GM23338 (cell line): ENCODE measurements at regions not wholly inside any gene's neighbourhood (a gene's known extent, or its start where the extent isn't known, plus 50 kb on each side); places are given as distances from the start of the nearest gene placed in this dataset.
"Not testable (repeated sequence)": the region's sequence is repeated elsewhere in the genome, so short reads cannot be mapped to it uniquely, and the experiment has no call there.

ENCODE experiments used
- ATAC-seq: fragments of 200-7000 bp; cut with Tn5 transposase; 3 replicates; pipeline ENCODE4 v1.9.1; 2020
- DNase-seq: peaks from one replicate; pipeline ENCODE4 v3.0.0-alpha.2; 2015; ENCODE audit warnings: low spot score
- H2AFZ ChIP-seq: fragments of 200-600 bp; sonication (generic); 2 replicates; pipeline ENCODE4 v1.8.0; 2016; ENCODE audit warnings: antibody characterized with exemption, mild to moderate bottlenecking, moderate library complexity
- H3F3A ChIP-seq: fragments of 200-600 bp; sonication (generic); replicated peaks from 2 replicates; pipeline ENCODE4 v1.8.0; 2017; ENCODE audit warnings: antibody characterized with exemption, mixed run types, low read depth
- H3K27ac ChIP-seq: fragments of 200-600 bp; sonication (generic); 2 replicates; pipeline ENCODE4 v1.6.1; 2016; ENCODE audit warnings: low read depth
- H3K27me3 ChIP-seq: fragments of 200-600 bp; sonication (generic); 2 replicates; pipeline ENCODE4 v1.8.0; 2016; ENCODE audit warnings: mild to moderate bottlenecking, mixed run types, moderate library complexity; ENCODE audit not compliant: insufficient read depth
- H3K36me3 ChIP-seq: fragments of 200-600 bp; sonication (generic); 2 replicates; pipeline ENCODE4 v1.8.0; 2016; ENCODE audit warnings: mild to moderate bottlenecking; ENCODE audit not compliant: insufficient read depth
- H3K4me1 ChIP-seq: fragments of 200-600 bp; sonication (generic); 2 replicates; pipeline ENCODE4 v1.8.0; 2016; ENCODE audit warnings: mild to moderate bottlenecking, moderate library complexity; ENCODE audit not compliant: insufficient read depth
- H3K4me2 ChIP-seq: fragments of 200-600 bp; sonication (generic); 2 replicates; pipeline ENCODE4 v1.7.1; 2017; ENCODE audit warnings: mixed run types
- H3K4me3 ChIP-seq: fragments of 200-600 bp; sonication (generic); 2 replicates; pipeline ENCODE4 v1.6.1; 2016; ENCODE audit warnings: mixed run types
- H3K79me2 ChIP-seq: fragments of 200-600 bp; sonication (generic); replicated peaks from 2 replicates; pipeline ENCODE4 v1.8.0; 2017; ENCODE audit warnings: mild to moderate bottlenecking; ENCODE audit not compliant: insufficient read depth
- H3K9me2 ChIP-seq: fragments of 200-600 bp; sonication (generic); 2 replicates; pipeline ENCODE4 v1.8.0; 2017; ENCODE audit not compliant: insufficient read depth
- H4K20me1 ChIP-seq: fragments of 200-600 bp; sonication (generic); replicated peaks from 2 replicates; pipeline ENCODE4 v1.8.0; 2017; ENCODE audit warnings: mild to moderate bottlenecking; ENCODE audit not compliant: insufficient read depth
- H3K27ac Mint-ChIP-seq: 2 replicates; pipeline ENCODE4 v1.8.0; 2020; ENCODE audit warnings: inconsistent platforms, mild to moderate bottlenecking, moderate library complexity, mixed read lengths
- H3K27me3 Mint-ChIP-seq: 3 replicates; pipeline ENCODE4 v1.8.0; 2022; ENCODE audit warnings: low read depth, mild to moderate bottlenecking, moderate library complexity, mixed read lengths, inconsistent platforms; ENCODE audit not compliant: insufficient read depth, poor library complexity
- H3K36me3 Mint-ChIP-seq: 3 replicates; pipeline ENCODE4 v1.8.0; 2021; ENCODE audit warnings: low read depth, mild to moderate bottlenecking, inconsistent platforms, moderate library complexity, mixed read lengths
- H3K4me1 Mint-ChIP-seq: 3 replicates; pipeline ENCODE4 v1.8.0; 2020; ENCODE audit warnings: mild to moderate bottlenecking, inconsistent platforms, mixed read lengths
- H3K4me3 Mint-ChIP-seq: 3 replicates; pipeline ENCODE4 v1.8.0; 2021; ENCODE audit warnings: moderate library complexity, mild to moderate bottlenecking, inconsistent platforms, mixed read lengths
- H3K9me3 Mint-ChIP-seq: 3 replicates; pipeline ENCODE4 v1.8.0; 2020; ENCODE audit warnings: moderate library complexity, mild to moderate bottlenecking, inconsistent platforms, mixed read lengths

DNA sequence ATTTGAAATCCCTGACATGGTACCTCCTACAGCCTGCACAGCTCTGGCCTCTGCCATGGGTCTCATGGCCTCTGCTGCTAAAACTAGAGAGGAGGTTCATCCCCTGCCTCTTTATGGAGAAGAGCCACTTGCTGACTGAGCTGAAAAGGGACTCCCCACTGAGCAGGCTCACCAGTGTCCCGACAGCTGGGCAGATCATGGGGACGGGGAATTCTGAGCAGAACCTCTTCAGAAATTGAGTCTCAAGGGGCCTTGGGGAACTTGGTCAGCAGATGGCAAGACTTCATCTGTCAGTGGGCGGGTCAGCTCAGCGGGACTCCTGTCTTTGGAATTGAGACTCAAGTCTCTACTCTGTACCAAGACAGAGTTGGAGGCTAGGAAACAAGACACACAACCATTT, 95.7 kb downstream of the POTEC start:
- not testable (repeated sequence) for H3K4me3 ChIP-seq, H3K4me2 ChIP-seq, H3K27ac ChIP-seq, DNase-seq, H4K20me1 ChIP-seq, H3K27me3 ChIP-seq, H3K36me3 ChIP-seq, H3K9me2 ChIP-seq, H3K27ac Mint-ChIP-seq, H2AFZ ChIP-seq, H3F3A ChIP-seq, H3K4me1 Mint-ChIP-seq, ATAC-seq, H3K27me3 Mint-ChIP-seq, H3K36me3 Mint-ChIP-seq, H3K79me2 ChIP-seq, H3K4me1 ChIP-seq, H3K4me3 Mint-ChIP-seq
- H3K9me3 Mint-ChIP-seq: peaks cover 22% of the 10 kb centered on the region

DNA sequence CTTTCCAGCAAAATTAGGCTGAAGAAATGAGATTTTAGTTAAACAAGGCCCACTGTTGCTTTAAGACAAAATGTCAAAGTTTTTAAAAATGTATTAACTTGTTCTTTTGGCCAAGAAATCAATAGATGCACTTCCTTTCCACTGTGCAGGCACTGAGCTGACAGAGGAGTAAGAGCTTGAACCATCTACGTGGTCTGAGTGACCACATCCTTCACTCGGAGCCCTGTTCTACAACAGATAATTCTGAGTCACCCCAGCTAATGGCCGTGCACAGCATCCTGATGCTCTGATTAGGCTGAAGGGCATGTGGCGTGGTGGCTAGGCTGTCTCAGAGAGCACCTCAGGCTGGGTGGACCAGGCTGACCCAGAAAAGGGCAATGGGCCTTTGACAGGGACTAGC, 107.9 kb downstream of the POTEC start:
- H3K27ac Mint-ChIP-seq, H3K79me2 ChIP-seq, H3F3A ChIP-seq, H3K36me3 Mint-ChIP-seq, H4K20me1 ChIP-seq, H3K36me3 ChIP-seq, H3K9me2 ChIP-seq, ATAC-seq, H2AFZ ChIP-seq, H3K4me1 Mint-ChIP-seq, H3K4me2 ChIP-seq, H3K4me3 Mint-ChIP-seq, H3K4me1 ChIP-seq, DNase-seq, H3K27me3 ChIP-seq, H3K27me3 Mint-ChIP-seq, H3K4me3 ChIP-seq, H3K27ac ChIP-seq: not testable (repeated sequence)
- H3K9me3 Mint-ChIP-seq: peaks cover 43% of the 10 kb centered on the region

- not testable (repeated sequence) for H3K4me3 Mint-ChIP-seq, H3K79me2 ChIP-seq, DNase-seq, H3K4me1 Mint-ChIP-seq, H3K27ac ChIP-seq, H3K27ac Mint-ChIP-seq, H3K4me1 ChIP-seq, H4K20me1 ChIP-seq, H3K9me2 ChIP-seq, H2AFZ ChIP-seq, H3K4me3 ChIP-seq, H3K4me2 ChIP-seq, H3F3A ChIP-seq, H3K36me3 Mint-ChIP-seq, H3K36me3 ChIP-seq, ATAC-seq, H3K27me3 ChIP-seq, H3K27me3 Mint-ChIP-seq
- H3K9me3 Mint-ChIP-seq: peaks cover 42% of the 10 kb centered on the region
Measured at GRCh38 chr18:14432371-14432770, 111.0 kb downstream of the POTEC start.

GRCh38 chr18:14431031-14431521, 112.3 kb downstream of the POTEC start:
- not testable (repeated sequence) for H3K4me1 Mint-ChIP-seq, H3F3A ChIP-seq, H3K9me2 ChIP-seq, H3K79me2 ChIP-seq, H3K27me3 ChIP-seq, ATAC-seq, H2AFZ ChIP-seq, H4K20me1 ChIP-seq, H3K27ac ChIP-seq, DNase-seq, H3K4me1 ChIP-seq, H3K36me3 Mint-ChIP-seq, H3K4me2 ChIP-seq, H3K36me3 ChIP-seq, H3K27ac Mint-ChIP-seq, H3K27me3 Mint-ChIP-seq, H3K4me3 ChIP-seq
- Mint-ChIP-seq H3K9me3 (peaks cover 41% of the 10 kb centered on the region), H3K4me3 (peak overlapping the region; percentile 70; the same call in 2 of the 3 replicates)

- H3K27me3 Mint-ChIP-seq, H3K27me3 ChIP-seq, H3K4me3 Mint-ChIP-seq, H3F3A ChIP-seq, H3K36me3 ChIP-seq, H2AFZ ChIP-seq, H3K4me2 ChIP-seq, H3K79me2 ChIP-seq, H3K9me2 ChIP-seq, H4K20me1 ChIP-seq, H3K27ac Mint-ChIP-seq, ATAC-seq, H3K4me1 Mint-ChIP-seq, H3K4me3 ChIP-seq, H3K36me3 Mint-ChIP-seq, H3K4me1 ChIP-seq, H3K27ac ChIP-seq, DNase-seq: not testable (repeated sequence)
- H3K9me3 Mint-ChIP-seq: peaks cover 35% of the 10 kb centered on the region
Measured at GRCh38 chr18:14415806-14416205, 127.6 kb downstream of the POTEC start.

- not testable (repeated sequence) for ATAC-seq, H3K4me3 Mint-ChIP-seq, H3K36me3 ChIP-seq, H3K4me1 ChIP-seq, H3K4me3 ChIP-seq, H3K27ac Mint-ChIP-seq, H4K20me1 ChIP-seq, H3K27me3 Mint-ChIP-seq, H3K79me2 ChIP-seq, H3K36me3 Mint-ChIP-seq, H3F3A ChIP-seq, H3K4me1 Mint-ChIP-seq, H3K27me3 ChIP-seq, DNase-seq, H2AFZ ChIP-seq, H3K9me2 ChIP-seq, H3K4me2 ChIP-seq, H3K27ac ChIP-seq
- peaks cover 35% of the 10 kb centered on the region for H3K9me3 Mint-ChIP-seq
Measured at GRCh38 chr18:14415399-14415798, 128.0 kb downstream of the POTEC start.

DNA sequence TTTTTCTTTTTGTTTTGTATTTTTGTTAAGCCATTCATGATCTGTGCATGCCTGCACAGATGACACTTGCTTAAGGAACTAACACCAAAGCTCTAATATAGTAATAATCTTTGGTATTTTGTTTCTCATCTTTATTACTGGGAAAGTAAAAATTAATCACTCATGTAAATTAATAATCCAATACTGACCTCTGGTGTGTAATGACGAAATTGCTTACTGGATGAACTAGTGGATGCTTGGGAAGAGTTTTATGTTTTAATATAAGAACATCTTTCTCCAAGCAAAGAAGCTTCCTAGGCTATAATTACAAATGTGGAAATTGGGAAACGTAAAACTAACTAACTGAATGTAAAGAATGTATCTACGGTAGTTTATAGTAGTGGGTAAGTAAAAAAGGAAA, 147.9 kb downstream of the POTEC start:
- H3K27me3 ChIP-seq, ATAC-seq, H3K9me2 ChIP-seq, H3K36me3 ChIP-seq, H3F3A ChIP-seq, H3K4me3 ChIP-seq, H3K27ac ChIP-seq, H4K20me1 ChIP-seq, H3K79me2 ChIP-seq, H3K27ac Mint-ChIP-seq, H2AFZ ChIP-seq, DNase-seq, H3K4me3 Mint-ChIP-seq, H3K4me1 Mint-ChIP-seq, H3K27me3 Mint-ChIP-seq, H3K4me1 ChIP-seq, H3K36me3 Mint-ChIP-seq, H3K4me2 ChIP-seq: not testable (repeated sequence)
- peaks cover 50% of the 10 kb centered on the region for H3K9me3 Mint-ChIP-seq
